Testis (tissue), 2 donors: ENCODE measurements at regions not wholly inside any gene's neighbourhood (a gene's known extent, or its start where the extent isn't known, plus 50 kb on each side); places are given as distances from the start of the nearest gene placed in this dataset.

Source experiments
- CTCF ChIP-seq, 3 experiments: fragments of 450-650 bp in 2 of 3; fragments of 200-600 bp in 1 of 3; sonication (generic) in 1 of 3; IDR thresholded peaks; one replicate each; pipeline ENCODE4 v1.5.1; 2016 to 2019; ENCODE audit warnings: antibody characterized with exemption in 3 of 3, mild to moderate bottlenecking in 2 of 3, moderate library complexity in 1 of 3
- POLR2A ChIP-seq: fragments of 450-650 bp; IDR thresholded peaks from one replicate; pipeline ENCODE4 v1.6.1; 2017; ENCODE audit warnings: antibody characterized with exemption, mild to moderate bottlenecking, moderate library complexity

DNA sequence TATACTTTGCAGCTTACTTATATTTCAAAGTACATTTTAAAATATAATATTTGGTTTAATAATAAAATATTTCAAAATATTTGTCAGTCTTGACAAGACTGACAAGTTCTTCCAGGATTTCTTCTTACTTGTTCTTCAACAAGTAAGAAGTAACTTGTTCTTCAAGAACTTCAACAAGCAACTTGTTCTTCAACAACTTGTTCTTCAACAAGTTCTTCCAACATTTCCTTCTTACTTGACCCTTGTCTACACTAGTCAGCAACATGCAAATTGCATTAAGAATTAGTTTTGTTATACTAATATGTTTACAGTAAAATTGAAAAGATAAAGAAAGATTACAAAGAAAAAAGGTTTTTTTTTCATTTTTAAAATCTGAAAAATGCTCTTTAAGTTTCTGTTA lies 731.7 kb downstream of the NSUN3 start:
- TF ChIP-seq CTCF (IDR thresholded peaks at IDR 0.05) (no peak), POLR2A (no peak)
